Testis (tissue), 2 donors: ENCODE measurements at regions not wholly inside any gene's neighbourhood (a gene's known extent, or its start where the extent isn't known, plus 50 kb on each side); places are given as distances from the start of the nearest gene placed in this dataset.

ENCODE experiments used
- POLR2A ChIP-seq: fragments of 450-650 bp; IDR thresholded peaks from one replicate; pipeline ENCODE4 v1.6.1; 2017; ENCODE audit warnings: antibody characterized with exemption, mild to moderate bottlenecking, moderate library complexity
- TF ChIP-seq, protein P1 (sequence below), 3 experiments: fragments of 450-650 bp in 2 of 3; fragments of 200-600 bp in 1 of 3; sonication (generic) in 1 of 3; IDR thresholded peaks; one replicate each; pipeline ENCODE4 v1.5.1; 2016 to 2019; ENCODE audit warnings: antibody characterized with exemption in 3 of 3, mild to moderate bottlenecking in 2 of 3, moderate library complexity in 1 of 3

DNA sequence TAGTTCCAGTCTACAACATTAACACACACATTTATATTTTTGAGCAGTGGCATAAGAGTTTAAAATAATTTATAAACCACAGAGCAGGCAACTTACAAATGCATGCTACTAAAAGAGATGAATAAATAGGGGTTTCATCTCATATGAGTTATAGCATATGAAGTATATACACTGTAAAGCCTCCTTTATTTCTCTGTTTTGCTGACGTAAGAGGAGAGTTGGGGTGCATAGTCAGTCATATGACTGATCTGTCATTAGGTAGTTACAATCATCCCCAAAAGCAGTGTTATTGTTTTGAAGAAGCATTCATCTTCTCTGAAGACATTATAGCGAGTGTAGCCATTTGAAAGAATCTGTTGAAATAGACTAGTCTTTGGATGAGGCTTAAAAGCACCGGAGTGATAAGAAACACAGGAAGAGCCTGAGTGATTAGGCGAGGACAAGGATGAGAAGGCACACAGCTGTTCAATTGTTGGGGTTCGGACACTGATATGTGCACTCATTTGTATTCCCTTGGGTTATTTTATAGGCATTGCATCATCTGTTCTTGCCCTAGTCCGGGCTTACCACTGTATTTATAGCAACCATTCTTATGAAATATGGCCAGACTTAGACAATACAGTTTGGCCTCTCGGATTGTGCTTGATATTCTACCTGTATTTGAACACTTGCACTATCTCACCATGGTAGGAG, 325.7 kb downstream of the SAMD5 start:
- TF ChIP-seq, protein P1, sequence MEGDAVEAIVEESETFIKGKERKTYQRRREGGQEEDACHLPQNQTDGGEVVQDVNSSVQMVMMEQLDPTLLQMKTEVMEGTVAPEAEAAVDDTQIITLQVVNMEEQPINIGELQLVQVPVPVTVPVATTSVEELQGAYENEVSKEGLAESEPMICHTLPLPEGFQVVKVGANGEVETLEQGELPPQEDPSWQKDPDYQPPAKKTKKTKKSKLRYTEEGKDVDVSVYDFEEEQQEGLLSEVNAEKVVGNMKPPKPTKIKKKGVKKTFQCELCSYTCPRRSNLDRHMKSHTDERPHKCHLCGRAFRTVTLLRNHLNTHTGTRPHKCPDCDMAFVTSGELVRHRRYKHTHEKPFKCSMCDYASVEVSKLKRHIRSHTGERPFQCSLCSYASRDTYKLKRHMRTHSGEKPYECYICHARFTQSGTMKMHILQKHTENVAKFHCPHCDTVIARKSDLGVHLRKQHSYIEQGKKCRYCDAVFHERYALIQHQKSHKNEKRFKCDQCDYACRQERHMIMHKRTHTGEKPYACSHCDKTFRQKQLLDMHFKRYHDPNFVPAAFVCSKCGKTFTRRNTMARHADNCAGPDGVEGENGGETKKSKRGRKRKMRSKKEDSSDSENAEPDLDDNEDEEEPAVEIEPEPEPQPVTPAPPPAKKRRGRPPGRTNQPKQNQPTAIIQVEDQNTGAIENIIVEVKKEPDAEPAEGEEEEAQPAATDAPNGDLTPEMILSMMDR (IDR thresholded peaks at IDR 0.05): no peak
- no peak for TF ChIP-seq POLR2A
